H1 (cell line): ENCODE measurements at regions not wholly inside any gene's neighbourhood (a gene's known extent, or its start where the extent isn't known, plus 50 kb on each side); places are given as distances from the start of the nearest gene placed in this dataset.

Experiments
- CTCF ChIA-PET: fragments of 300-600 bp; sonication (Branson Sonifier 250); formaldehyde crosslinking; loops from one replicate; lab custom pipeline; 2021; ENCODE audit not compliant: partially characterized antibody; lab: Charles Lee
- POLR2A ChIA-PET: fragments of 300-600 bp; sonication (Branson Sonifier 250); formaldehyde crosslinking; loops from one replicate; lab custom pipeline; 2021; ENCODE audit warnings: inconsistent platforms; ENCODE audit not compliant: partially characterized antibody; lab: Charles Lee
- DNase-seq, 2 experiments: peaks; one replicate each; pipeline versions ENCODE4 v3.0.0 to v3.0.0-alpha.2; 2010 to 2022; ENCODE audit warnings: low spot score in 2 of 2, low read depth in 1 of 2, mixed read lengths in 1 of 2
- FAIRE-seq: peaks from 2 replicates; lab custom pipeline; 2011; peaks lifted over from hg19 to GRCh38; lab: Jason Lieb, UNC
- H2AFZ ChIP-seq: 2 replicates; pipeline ENCODE4 v1.8.1; 2012; ENCODE audit warnings: low read length, inconsistent platforms
- H2AK5ac ChIP-seq: 2 replicates; pipeline ENCODE4 v1.6.1; 2013; ENCODE audit warnings: low read depth, low read length
- H2BK120ac ChIP-seq: replicated peaks from 2 replicates; pipeline ENCODE3; 2013; ENCODE audit warnings: low read depth, low read length, inconsistent platforms
- H2BK12ac ChIP-seq: 2 replicates; pipeline ENCODE4 v1.6.1; 2013; ENCODE audit warnings: low read depth, low read length
- H2BK15ac ChIP-seq: 2 replicates; pipeline ENCODE4 v1.6.1; 2013; ENCODE audit warnings: low read length
- H2BK20ac ChIP-seq: 2 replicates; pipeline ENCODE4 v1.6.1; 2013; ENCODE audit warnings: low read length
- H2BK5ac ChIP-seq: 2 replicates; pipeline ENCODE4 v1.6.1; 2013; ENCODE audit warnings: low read depth, low read length
- H3K14ac ChIP-seq: 2 replicates; pipeline ENCODE4 v1.6.1; 2013; ENCODE audit warnings: inconsistent platforms; ENCODE audit not compliant: insufficient read length
- H3K18ac ChIP-seq: 2 replicates; pipeline ENCODE4 v1.6.1; 2013; ENCODE audit warnings: low read length; ENCODE audit errors: extremely low read depth
- H3K23ac ChIP-seq: 2 replicates; pipeline ENCODE4 v1.6.1; 2013; ENCODE audit warnings: inconsistent platforms; ENCODE audit not compliant: insufficient read length
- H3K23me2 ChIP-seq: 2 replicates; pipeline ENCODE4 v1.6.1; 2013; ENCODE audit warnings: low read depth, low read length
- H3K27ac ChIP-seq: 2 replicates; pipeline ENCODE4 v1.6.1; 2011; ENCODE audit warnings: low read depth, low read length, inconsistent platforms
- H3K27me3 ChIP-seq, 4 experiments: replicated peaks in 1 of 4; 1 replicate in 1 of 4; 2 replicates in 3 of 4; pipeline versions ENCODE4 v1.6.1 to v1.8.1; 2011 to 2013; ENCODE audit warnings: low read length in 3 of 4, mild to moderate bottlenecking in 3 of 4, inconsistent platforms in 2 of 4, mixed read lengths in 2 of 4, moderate library complexity in 1 of 4; ENCODE audit not compliant: control insufficient read depth in 3 of 4, insufficient read depth in 3 of 4; ENCODE audit errors: extremely low read depth in 1 of 4
- H3K36me3 ChIP-seq, 4 experiments: 2 replicates each; pipeline versions ENCODE4 v1.6.1 to v1.8.1; 2011 to 2013; ENCODE audit warnings: mild to moderate bottlenecking in 4 of 4, low read length in 3 of 4, moderate library complexity in 2 of 4, control low read depth in 1 of 4, inconsistent platforms in 1 of 4; ENCODE audit not compliant: insufficient read depth in 4 of 4, control insufficient read depth in 2 of 4
- H3K4ac ChIP-seq: replicated peaks from 2 replicates; pipeline ENCODE3; 2013; ENCODE audit warnings: low read length, low read depth, mixed read lengths, inconsistent platforms; ENCODE audit not compliant: insufficient read length
- H3K4me1 ChIP-seq, 4 experiments: replicated peaks in 1 of 4; 1 replicate in 1 of 4; 2 replicates in 3 of 4; pipeline versions ENCODE4 v1.6.1 to v1.8.1; 2011 to 2013; ENCODE audit warnings: low read length in 3 of 4, inconsistent platforms in 2 of 4, mixed read lengths in 1 of 4; ENCODE audit not compliant: insufficient read depth in 4 of 4, control insufficient read depth in 3 of 4
- H3K4me2 ChIP-seq, 2 experiments: 2 replicates each; pipeline versions ENCODE4 v1.6.1 to v1.8.1; 2011 to 2013; ENCODE audit warnings: low read depth in 2 of 2, low read length in 2 of 2, control low read depth in 1 of 2, inconsistent platforms in 1 of 2, mild to moderate bottlenecking in 1 of 2; ENCODE audit not compliant: insufficient read depth in 1 of 2
- H3K4me3 ChIP-seq, 4 experiments: fragments of 200-600, 300-600 bp in 1 of 4; sonication (generic), shearing (Covaris generic), sonication (Bioruptor Twin) in 1 of 4; 2 replicates each; pipeline versions ENCODE4 v1.5.1 to v1.8.1; 2011 to 2016; ENCODE audit warnings: low read length in 4 of 4, low read depth in 3 of 4, control low read depth in 2 of 4, inconsistent platforms in 2 of 4, mild to moderate bottlenecking in 2 of 4, mixed read lengths in 1 of 4, moderate library complexity in 1 of 4; ENCODE audit not compliant: insufficient read depth in 2 of 4; ENCODE audit errors: extremely low read depth in 1 of 4
- H3K56ac ChIP-seq: replicated peaks from 2 replicates; pipeline ENCODE3; 2013; ENCODE audit warnings: low read depth, mild to moderate bottlenecking, mixed read lengths, low read length, inconsistent platforms; ENCODE audit not compliant: insufficient read length
- H3K79me1 ChIP-seq: 2 replicates; pipeline ENCODE4 v1.6.1; 2013; ENCODE audit warnings: low read depth, low read length, control low read depth
- H3K79me2 ChIP-seq, 2 experiments: 2 replicates each; pipeline versions ENCODE4 v1.6.1 to v1.8.1; 2012 to 2013; ENCODE audit warnings: low read length in 2 of 2, mild to moderate bottlenecking in 2 of 2, inconsistent platforms in 1 of 2; ENCODE audit not compliant: insufficient read depth in 2 of 2, control insufficient read depth in 1 of 2
- H3K9ac ChIP-seq, 4 experiments: replicated peaks in 1 of 4; 1 replicate in 1 of 4; 2 replicates in 3 of 4; pipeline versions ENCODE4 v1.6.1 to v1.8.1; 2011 to 2013; ENCODE audit warnings: low read depth in 3 of 4, low read length in 3 of 4, control low read depth in 2 of 4, mild to moderate bottlenecking in 2 of 4, moderate library complexity in 2 of 4, inconsistent platforms in 1 of 4; ENCODE audit errors: extremely low read depth in 1 of 4
- H3K9me3 ChIP-seq, 2 experiments: 2 replicates each; pipeline versions ENCODE4 v1.6.1 to v1.8.1; 2012 to 2013; ENCODE audit warnings: mild to moderate bottlenecking in 2 of 2, moderate library complexity in 2 of 2, control low read depth in 1 of 2, inconsistent platforms in 1 of 2, low read depth in 1 of 2, low read length in 1 of 2, mixed read lengths in 1 of 2; ENCODE audit not compliant: insufficient read depth in 2 of 2
- H4K20me1 ChIP-seq, 2 experiments: replicated peaks in 1 of 2; 2 replicates each; pipeline versions ENCODE3 to v1.8.1; 2011 to 2013; ENCODE audit warnings: inconsistent platforms in 2 of 2, low read length in 2 of 2, mild to moderate bottlenecking in 1 of 2; ENCODE audit not compliant: insufficient read depth in 2 of 2, control insufficient read depth in 1 of 2
- H4K5ac ChIP-seq: 2 replicates; pipeline ENCODE4 v1.6.1; 2013; ENCODE audit warnings: low read length, low read depth, mixed read lengths, inconsistent platforms; ENCODE audit not compliant: insufficient read length
- H4K8ac ChIP-seq: 2 replicates; pipeline ENCODE4 v1.8.0; 2013; ENCODE audit warnings: mild to moderate bottlenecking, moderate library complexity, low read length, inconsistent platforms; ENCODE audit not compliant: insufficient read depth; ENCODE audit errors: extremely low read depth
- H4K91ac ChIP-seq: replicated peaks from 2 replicates; pipeline ENCODE3; 2013; ENCODE audit warnings: low read length, mixed read lengths, inconsistent platforms; ENCODE audit not compliant: insufficient read length
- ATF3 ChIP-seq: IDR thresholded peaks from 2 replicates; pipeline ENCODE4 v1.6.1; 2011; ENCODE audit warnings: low read depth, mild to moderate bottlenecking, low read length; ENCODE audit not compliant: insufficient read depth
- BACH1 ChIP-seq: IDR thresholded peaks from 2 replicates; pipeline ENCODE4 v1.6.1; 2012; ENCODE audit warnings: low read length, improper control_type of control experiment
- CHD1 ChIP-seq: IDR thresholded peaks from 2 replicates; pipeline ENCODE4 v1.6.1; 2012; ENCODE audit warnings: low read depth, low read length, improper control_type of control experiment
- CHD2 ChIP-seq: IDR thresholded peaks from 2 replicates; pipeline ENCODE4 v1.6.1; 2012; ENCODE audit warnings: low read length, improper control_type of control experiment
- E2F6 ChIP-seq: IDR thresholded peaks from 2 replicates; pipeline ENCODE4 v1.6.1; 2012; ENCODE audit warnings: inconsistent platforms
- EP300 ChIP-seq, 2 experiments: IDR thresholded peaks; 1 replicate in 1 of 2; 2 replicates in 1 of 2; pipeline ENCODE4 v1.6.1; 2011 to 2012; ENCODE audit warnings: low read depth in 2 of 2, low read length in 2 of 2, mild to moderate bottlenecking in 2 of 2, borderline replicate concordance in 1 of 2, inconsistent platforms in 1 of 2, moderate library complexity in 1 of 2
- HDAC6 ChIP-seq: IDR thresholded peaks from one replicate; pipeline ENCODE4 v1.7.1; 2012; ENCODE audit warnings: low read depth, mild to moderate bottlenecking, inconsistent platforms, low read length, moderate library complexity
- KDM1A ChIP-seq: fragments of 200-600, 300-600 bp; sonication (generic); IDR thresholded peaks from 2 replicates; pipeline ENCODE4 v1.7.1; 2016; ENCODE audit warnings: mild to moderate bottlenecking, low read length, borderline replicate concordance
- POU5F1 ChIP-seq: IDR thresholded peaks from 2 replicates; pipeline ENCODE4 v1.6.1; 2011; ENCODE audit warnings: low read depth, mild to moderate bottlenecking, low read length, moderate library complexity
- SIN3A ChIP-seq, 2 experiments: IDR thresholded peaks in 1 of 2; conservative IDR thresholded peaks in 1 of 2; 2 replicates each; pipeline ENCODE4 v1.6.1; 2011 to 2012; ENCODE audit warnings: low read length in 2 of 2, improper control_type of control experiment in 1 of 2, low read depth in 1 of 2, mild to moderate bottlenecking in 1 of 2
- SRF ChIP-seq: IDR thresholded peaks from 2 replicates; pipeline ENCODE4 v1.6.1; 2011; ENCODE audit warnings: mild to moderate bottlenecking, low read depth, low read length, moderate library complexity
- SUZ12 ChIP-seq: fragments of 200-600 bp; sonication (generic); IDR thresholded peaks from 2 replicates; pipeline ENCODE4 v1.6.1; 2012; ENCODE audit warnings: mild to moderate bottlenecking, inconsistent platforms, low read length, moderate library complexity, mixed read lengths
- TCF12 ChIP-seq: IDR thresholded peaks from 2 replicates; pipeline ENCODE4 v1.6.1; 2011; ENCODE audit warnings: low read depth, mild to moderate bottlenecking, low read length
- ZNF274 ChIP-seq: IDR thresholded peaks from 2 replicates; pipeline ENCODE4 v1.7.0; 2012; ENCODE audit warnings: low read length, borderline replicate concordance; ENCODE audit errors: extremely low read depth
- WGBS, 2 experiments: shearing (Covaris generic) in 1 of 2; methylation state at CpG; one replicate each; pipeline versions ENCODE4 v1.1.6 to v1.1.7; 2013 to 2015; ENCODE audit warnings: low lambda C conversion rate in 2 of 2, mixed read lengths in 2 of 2, inconsistent platforms in 1 of 2, low coverage in 1 of 2, missing lambda C conversion rate in 1 of 2; ENCODE audit not compliant: insufficient replicate concordance in 2 of 2, insufficient coverage in 1 of 2, insufficient read length in 1 of 2; ENCODE audit errors: extremely low coverage in 1 of 2, missing lambda C conversion rate in 1 of 2; 5-methylcytosine and 5-hydroxymethylcytosine counted together

DNA sequence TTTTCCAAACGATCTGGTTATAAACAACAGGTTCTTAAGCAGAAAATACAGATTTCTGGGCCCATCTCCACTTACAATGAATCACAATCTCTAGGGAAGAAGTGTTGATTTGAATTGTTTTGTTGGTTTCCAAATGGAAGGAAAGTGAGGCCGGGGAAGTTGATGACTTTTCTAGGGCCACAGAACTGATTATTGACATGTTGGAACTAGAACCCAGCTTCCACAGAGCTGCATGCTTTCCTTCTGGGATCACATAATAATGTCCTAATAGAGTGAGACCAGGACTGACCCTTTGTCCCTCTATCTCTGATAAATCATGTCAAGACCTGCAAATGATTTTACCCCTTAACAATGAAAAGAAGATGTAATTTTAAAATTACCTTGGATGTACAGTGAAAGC lies 332.2 kb downstream of the OSR1 start:
- H3K36me3 ChIP-seq: no peaks in the 10 kb centered on the region
- no peak overlapping the region for H2BK5ac ChIP-seq
- H3K23ac ChIP-seq: no peak overlapping the region
- H2BK15ac ChIP-seq: no peak overlapping the region
- TF ChIP-seq E2F6: no peak
- TF ChIP-seq CHD1: no peak
- TF ChIP-seq SUZ12: no peak
- TF ChIP-seq POU5F1: no peak
- no peak for TF ChIP-seq KDM1A
- no peak for TF ChIP-seq ATF3
- no peak for TF ChIP-seq EP300 (IDR thresholded peaks at IDR 0.05; ENCODE audit: borderline replicate concordance in 1 of 2, low read depth in 2 of 2, low read length in 2 of 2)
- no peak for TF ChIP-seq SRF
- TF ChIP-seq TCF12: no peak
- no peak for TF ChIP-seq BACH1
- no peak for TF ChIP-seq ZNF274
- TF ChIP-seq SIN3A (conservative IDR thresholded peaks at IDR 0.05 in 1 of 2, IDR thresholded peaks at IDR 0.05 in 1 of 2; ENCODE audit: low read depth in 1 of 2, low read length in 2 of 2): no peak
- TF ChIP-seq HDAC6: no peak
- no peak for TF ChIP-seq CHD2
- no peak overlapping the region for H2AFZ ChIP-seq
- H3K18ac ChIP-seq: no peak overlapping the region
- no peak overlapping the region for H2BK12ac ChIP-seq
- H2BK120ac ChIP-seq: no peak overlapping the region
- no peak overlapping the region for H2AK5ac ChIP-seq
- H2BK20ac ChIP-seq: no peak overlapping the region
- no peak overlapping the region for H3K27ac ChIP-seq
- no peaks in the 10 kb centered on the region; a peak in 2 of 7 replicates for H3K4me1 ChIP-seq
- no peak for FAIRE-seq
- no peak overlapping the region for H3K4me3 ChIP-seq
- no peaks in the 10 kb centered on the region for H3K79me2 ChIP-seq
- WGBS, 2 experiments: 86% methylated on average over 2 of the region's 2 CpGs; no CpG with 5 or more reads in 1 of the 2 experiments
- H3K79me1 ChIP-seq: no peaks in the 10 kb centered on the region
- ChIA-PET POLR2A (no interaction called here), CTCF (no interaction called here)
- H4K91ac ChIP-seq: no peak overlapping the region
- H3K9me3 ChIP-seq: no peaks in the 10 kb centered on the region; a peak in 1 of 4 replicates
- no peak for DNase-seq
- no peak overlapping the region for H4K8ac ChIP-seq
- H4K20me1 ChIP-seq: no peaks in the 10 kb centered on the region
- H3K14ac ChIP-seq: no peak overlapping the region
- no peaks in the 10 kb centered on the region for H3K27me3 ChIP-seq
- no peak overlapping the region for H3K56ac ChIP-seq
- H4K5ac ChIP-seq: no peak overlapping the region
- H3K23me2 ChIP-seq: no peaks in the 10 kb centered on the region
- no peak overlapping the region for H3K9ac ChIP-seq
- no peak overlapping the region for H3K4me2 ChIP-seq
- no peak overlapping the region for H3K4ac ChIP-seq
